GM18907 (cell line): ENCODE measurements at regions not wholly inside any gene's neighbourhood (a gene's known extent, or its start where the extent isn't known, plus 50 kb on each side); places are given as distances from the start of the nearest gene placed in this dataset.
"Not testable (repeated sequence)": the region's sequence is repeated elsewhere in the genome, so short reads cannot be mapped to it uniquely, and the experiment has no call there.

ENCODE experiments used
- ATAC-seq: cut with Tn5 transposase; IDR thresholded peaks from one replicate; pipeline ENCODE4 v1.9.1; 2021; ENCODE audit warnings: mild to moderate bottlenecking, moderate library complexity; ENCODE audit not compliant: unreplicated experiment

- ATAC-seq, result no peak
Observed at GRCh38 chr10:61052469-61053205, 108.7 kb upstream of the RHOBTB1 start.

GRCh38 chr10:61051344-61051743, 107.4 kb upstream of the RHOBTB1 start:
- no peak for ATAC-seq

GRCh38 chr10:61050120-61050745, 106.2 kb upstream of the RHOBTB1 start:
- ATAC-seq, result no peak

GRCh38 chr10:61049386-61049785, 105.4 kb upstream of the RHOBTB1 start:
- no peak for ATAC-seq

- ATAC-seq, result no peak
Observed at GRCh38 chr10:61047788-61048560, 104.0 kb upstream of the RHOBTB1 start.

GRCh38 chr10:61047081-61047480, 103.1 kb upstream of the RHOBTB1 start:
- no peak for ATAC-seq

GRCh38 chr10:61045480-61045879, 101.5 kb upstream of the RHOBTB1 start:
- not testable (repeated sequence) for ATAC-seq

- ATAC-seq, result no peak
Observed at GRCh38 chr10:61042533-61042932, 98.5 kb upstream of the RHOBTB1 start.

- ATAC-seq, result no peak
Observed at GRCh38 chr10:61040399-61041016, 96.5 kb upstream of the RHOBTB1 start.

- ATAC-seq, result no peak
Observed at GRCh38 chr10:61039868-61040267, 95.9 kb upstream of the RHOBTB1 start.

- not testable (repeated sequence) for ATAC-seq
Observed at GRCh38 chr10:61037261-61037830, 93.4 kb upstream of the RHOBTB1 start.

GRCh38 chr10:61036148-61036547, 92.2 kb upstream of the RHOBTB1 start:
- ATAC-seq, result not testable (repeated sequence)

GRCh38 chr10:61031341-61031740, 87.4 kb upstream of the RHOBTB1 start:
- no peak for ATAC-seq

- no peak for ATAC-seq
Observed at GRCh38 chr10:61029411-61029810, 85.4 kb upstream of the RHOBTB1 start.

- no peak for ATAC-seq
Observed at GRCh38 chr10:61028861-61029361, 84.9 kb upstream of the RHOBTB1 start.

- ATAC-seq, result peak; percentile 63
Observed at GRCh38 chr10:61024856-61025201, 80.8 kb upstream of the RHOBTB1 start.

GRCh38 chr10:61024151-61024855, 80.3 kb upstream of the RHOBTB1 start:
- no peak for ATAC-seq

GRCh38 chr10:61023053-61023452, 79.1 kb upstream of the RHOBTB1 start:
- no peak for ATAC-seq

- no peak for ATAC-seq
Observed at GRCh38 chr10:61021926-61022325, 77.9 kb upstream of the RHOBTB1 start.

- no peak for ATAC-seq
Observed at GRCh38 chr10:61020420-61021158, 76.6 kb upstream of the RHOBTB1 start.
